Chondrocyte (in vitro differentiated cells): ENCODE measurements at regions not wholly inside any gene's neighbourhood (a gene's known extent, or its start where the extent isn't known, plus 50 kb on each side); places are given as distances from the start of the nearest gene placed in this dataset.

Experiments used
- DNase-seq: peaks from one replicate; pipeline ENCODE4 v3.0.0; 2021; ENCODE audit warnings: mixed read lengths, low spot score
- H3K27ac Mint-ChIP-seq: one replicate; pipeline ENCODE4 v1.8.0; 2021; ENCODE audit warnings: mild to moderate bottlenecking, moderate library complexity, mixed read lengths; ENCODE audit not compliant: unreplicated experiment
- H3K27me3 Mint-ChIP-seq: 2 replicates; pipeline ENCODE4 v1.8.0; 2021; ENCODE audit warnings: low read depth, mixed read lengths
- H3K36me3 Mint-ChIP-seq: 2 replicates; pipeline ENCODE4 v1.8.0; 2021; ENCODE audit warnings: low read depth, mixed read lengths
- H3K4me1 Mint-ChIP-seq: 2 replicates; pipeline ENCODE4 v1.8.0; 2021; ENCODE audit warnings: low read depth, mild to moderate bottlenecking, mixed read lengths
- H3K4me3 Mint-ChIP-seq: one replicate; pipeline ENCODE4 v1.8.0; 2021; ENCODE audit warnings: mild to moderate bottlenecking, moderate library complexity, mixed read lengths; ENCODE audit not compliant: unreplicated experiment
- H3K9me3 Mint-ChIP-seq: 2 replicates; pipeline ENCODE4 v1.8.0; 2021; ENCODE audit warnings: low read depth, mixed read lengths
- TF ChIP-seq, protein P1 (sequence below): fragments of 200-600 bp; sonication (generic); IDR thresholded peaks from 2 replicates; pipeline ENCODE4 v1.5.0; 2021; ENCODE audit warnings: antibody characterized with exemption, mild to moderate bottlenecking, moderate library complexity

DNA sequence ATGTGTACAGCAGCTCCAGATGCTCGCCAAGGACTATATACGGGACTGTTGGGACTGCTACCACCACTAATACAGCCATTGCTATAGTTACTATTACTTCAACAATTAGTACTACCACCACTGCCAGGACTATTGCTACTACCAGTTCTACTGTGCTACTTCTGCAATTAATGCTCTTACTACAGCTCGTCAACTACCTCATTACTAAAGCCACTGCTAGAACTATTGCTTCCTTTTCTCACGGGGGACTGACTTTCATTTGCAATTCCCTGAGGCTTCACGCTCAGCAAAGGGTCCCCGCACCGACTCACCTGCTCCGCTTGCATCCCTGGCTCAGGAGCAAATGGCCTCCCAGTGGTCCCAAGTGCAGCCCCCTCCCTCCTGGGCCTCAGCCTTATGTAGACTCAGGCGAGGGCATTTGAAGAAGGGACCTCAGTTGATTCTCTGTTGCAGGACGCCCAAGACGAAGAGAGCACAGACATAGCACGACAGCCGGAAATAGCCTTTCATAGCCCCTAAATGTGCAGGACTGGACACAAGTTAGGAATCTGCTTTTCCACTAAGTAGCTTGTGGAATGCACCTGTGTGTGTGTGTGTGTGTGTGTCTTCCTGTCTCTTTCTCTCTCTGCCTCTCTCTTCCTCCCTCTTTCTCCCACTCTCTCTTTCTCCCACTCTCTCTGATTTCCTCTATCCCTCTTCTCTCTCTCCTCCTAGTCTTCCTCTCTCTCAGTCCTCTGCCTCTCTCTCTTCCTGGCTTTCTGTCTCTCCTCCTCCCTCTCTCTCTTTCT lies 294.8 kb downstream of the ASMT start:
- Mint-ChIP-seq H3K36me3 (no peaks in the 10 kb centered on the region), H3K27me3 (peaks cover 13% of the 10 kb centered on the region), H3K9me3 (peaks cover 7% of the 10 kb centered on the region), H3K4me3 (no peak overlapping the region), H3K4me1 (peaks cover 6% of the 10 kb centered on the region), H3K27ac (no peak overlapping the region)
- TF ChIP-seq, protein P1, sequence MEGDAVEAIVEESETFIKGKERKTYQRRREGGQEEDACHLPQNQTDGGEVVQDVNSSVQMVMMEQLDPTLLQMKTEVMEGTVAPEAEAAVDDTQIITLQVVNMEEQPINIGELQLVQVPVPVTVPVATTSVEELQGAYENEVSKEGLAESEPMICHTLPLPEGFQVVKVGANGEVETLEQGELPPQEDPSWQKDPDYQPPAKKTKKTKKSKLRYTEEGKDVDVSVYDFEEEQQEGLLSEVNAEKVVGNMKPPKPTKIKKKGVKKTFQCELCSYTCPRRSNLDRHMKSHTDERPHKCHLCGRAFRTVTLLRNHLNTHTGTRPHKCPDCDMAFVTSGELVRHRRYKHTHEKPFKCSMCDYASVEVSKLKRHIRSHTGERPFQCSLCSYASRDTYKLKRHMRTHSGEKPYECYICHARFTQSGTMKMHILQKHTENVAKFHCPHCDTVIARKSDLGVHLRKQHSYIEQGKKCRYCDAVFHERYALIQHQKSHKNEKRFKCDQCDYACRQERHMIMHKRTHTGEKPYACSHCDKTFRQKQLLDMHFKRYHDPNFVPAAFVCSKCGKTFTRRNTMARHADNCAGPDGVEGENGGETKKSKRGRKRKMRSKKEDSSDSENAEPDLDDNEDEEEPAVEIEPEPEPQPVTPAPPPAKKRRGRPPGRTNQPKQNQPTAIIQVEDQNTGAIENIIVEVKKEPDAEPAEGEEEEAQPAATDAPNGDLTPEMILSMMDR: no peak
- DNase-seq: no peak

DNA sequence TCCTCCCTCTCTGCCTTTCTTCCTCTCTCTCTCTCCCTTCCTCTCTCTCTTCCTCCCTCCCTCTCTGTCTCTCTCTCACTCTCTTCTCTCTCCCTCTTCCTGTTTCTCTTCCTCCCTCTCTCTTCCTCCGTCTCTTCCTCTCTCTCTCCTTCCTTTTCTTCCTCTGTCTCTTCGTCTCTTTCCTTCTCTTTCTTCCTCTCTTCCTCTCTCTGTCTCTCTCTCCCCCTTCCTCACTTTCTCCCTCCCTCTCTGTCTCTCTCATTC lies 295.3 kb downstream of the ASMT start:
- Mint-ChIP-seq H3K9me3 (peaks cover 7% of the 10 kb centered on the region), H3K4me1 (peaks cover 6% of the 10 kb centered on the region), H3K27me3 (peaks cover 13% of the 10 kb centered on the region), H3K4me3 (no peak overlapping the region), H3K27ac (no peak overlapping the region), H3K36me3 (no peaks in the 10 kb centered on the region)
- TF ChIP-seq, protein P1: no peak
- no peak for DNase-seq

DNA sequence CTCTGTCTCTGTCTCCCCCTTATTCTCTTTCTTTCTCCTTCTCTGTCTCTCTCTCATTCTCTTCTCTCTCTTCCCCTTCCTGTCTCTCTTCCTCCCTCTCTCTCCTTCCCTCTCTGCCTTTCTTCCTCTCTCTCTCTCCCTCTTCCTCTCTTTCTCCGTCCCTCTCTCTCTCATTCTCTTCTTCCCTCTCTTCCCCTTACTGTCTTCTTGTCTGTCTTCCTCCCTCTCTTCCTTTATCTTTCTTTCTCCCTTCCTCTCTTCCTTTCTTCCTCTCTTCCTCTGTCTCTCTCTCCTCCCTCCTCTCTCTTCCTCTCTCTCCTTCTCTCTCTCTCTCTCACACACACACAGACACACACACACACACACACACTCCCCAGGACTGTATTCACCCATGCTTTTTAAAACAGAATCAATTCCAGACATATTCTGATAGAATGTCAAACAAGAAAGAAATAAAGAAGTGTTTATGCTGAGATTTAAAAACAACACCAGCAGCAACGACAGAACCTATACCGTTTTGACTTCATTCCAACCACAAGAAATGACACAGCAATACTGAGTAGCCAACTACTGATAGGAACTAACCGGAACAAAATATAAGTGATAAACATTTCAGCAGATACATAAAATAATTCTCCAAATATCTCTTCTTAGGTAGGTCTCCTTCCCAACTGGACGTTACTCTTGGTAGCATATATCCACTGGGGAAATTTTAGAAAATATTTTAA lies 296.7 kb downstream of the ASMT start:
- peaks cover 7% of the 10 kb centered on the region for H3K9me3 Mint-ChIP-seq
- DNase-seq: no peak
- H3K36me3 Mint-ChIP-seq: no peaks in the 10 kb centered on the region
- TF ChIP-seq, protein P1: no peak
- H3K4me1 Mint-ChIP-seq: peaks cover 6% of the 10 kb centered on the region
- H3K27ac Mint-ChIP-seq: no peak overlapping the region
- H3K4me3 Mint-ChIP-seq: no peak overlapping the region
- peaks cover 13% of the 10 kb centered on the region for H3K27me3 Mint-ChIP-seq

DNA sequence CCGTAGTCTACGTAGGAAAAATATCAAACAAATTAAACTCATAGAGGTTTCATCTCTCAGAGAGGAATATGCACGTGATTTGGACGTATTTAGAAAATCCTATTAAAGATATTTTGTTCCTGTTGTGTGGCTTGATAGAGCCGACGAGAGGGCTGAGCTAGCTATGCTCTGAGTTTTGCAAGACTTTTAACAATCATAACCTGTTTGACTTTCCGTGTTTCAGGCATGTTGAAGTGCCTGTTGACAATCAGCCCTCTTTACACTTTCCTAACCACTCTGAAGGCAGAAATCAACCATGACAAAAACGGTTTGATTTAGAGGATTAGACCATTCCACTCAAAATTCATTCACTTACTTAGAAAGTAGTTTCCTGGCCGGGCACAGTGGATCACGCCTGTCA lies 297.3 kb downstream of the ASMT start:
- no peak overlapping the region for H3K27ac Mint-ChIP-seq
- no peak for DNase-seq
- TF ChIP-seq, protein P1: no peak
- H3K4me1 Mint-ChIP-seq: peaks cover 6% of the 10 kb centered on the region
- H3K9me3 Mint-ChIP-seq: peaks cover 5% of the 10 kb centered on the region
- H3K4me3 Mint-ChIP-seq: no peak overlapping the region
- peaks cover 13% of the 10 kb centered on the region for H3K27me3 Mint-ChIP-seq
- H3K36me3 Mint-ChIP-seq: no peaks in the 10 kb centered on the region

DNA sequence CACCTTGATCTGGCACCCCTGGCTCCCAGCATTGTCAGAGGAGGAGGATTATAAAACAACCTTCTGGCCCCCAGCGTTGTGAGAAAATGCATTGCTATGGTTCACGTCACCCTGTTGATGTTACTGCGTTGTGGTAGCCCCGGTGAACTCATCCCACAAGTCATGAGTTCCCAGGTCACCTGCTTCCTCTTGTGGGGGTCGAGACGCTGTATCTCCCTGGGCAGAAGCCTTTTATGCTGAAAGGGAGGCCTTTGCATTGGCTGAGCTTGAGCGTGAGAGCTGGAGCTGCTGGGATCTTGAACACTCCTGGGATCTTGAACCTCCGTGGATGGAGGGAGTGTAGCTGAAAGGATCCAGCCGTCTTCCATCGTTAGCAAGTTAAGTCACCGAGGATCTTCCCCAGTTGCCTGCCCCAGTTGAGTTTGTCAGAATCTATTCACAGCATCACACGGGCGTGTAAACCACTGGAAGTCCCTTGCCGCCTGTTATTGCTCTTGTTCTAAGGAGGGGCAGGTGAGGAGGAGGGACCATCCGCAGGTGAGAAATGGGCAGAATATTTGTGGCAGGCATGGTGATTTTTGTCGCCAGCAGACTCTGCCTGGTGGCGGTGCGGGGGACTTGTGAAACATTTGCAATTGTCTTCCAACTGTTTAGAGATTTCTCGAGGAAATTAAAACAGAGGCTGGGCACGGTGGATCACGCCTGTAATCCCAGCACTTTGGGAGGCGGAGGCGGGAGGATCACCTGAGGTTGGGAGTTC lies 299.9 kb downstream of the ASMT start:
- Mint-ChIP-seq H3K4me3 (no peak overlapping the region), H3K36me3 (no peaks in the 10 kb centered on the region), H3K27ac (no peak overlapping the region), H3K27me3 (peaks cover 13% of the 10 kb centered on the region), H3K4me1 (peaks cover 6% of the 10 kb centered on the region), H3K9me3 (no peaks in the 10 kb centered on the region)
- DNase-seq: no peak
- TF ChIP-seq, protein P1: no peak
